Fibroblast of lung (primary cell): ENCODE measurements at regions not wholly inside any gene's neighbourhood (a gene's known extent, or its start where the extent isn't known, plus 50 kb on each side); places are given as distances from the start of the nearest gene placed in this dataset.

Source experiments
- DNase-seq, 2 donors: peaks; one replicate each; pipeline versions ENCODE4 v3.0.0 to v3.0.0-alpha.2; 2010; ENCODE audit warnings: low read depth in 2 of 2
- H2AFZ ChIP-seq: 2 replicates; pipeline ENCODE4 v1.5.1; 2012; ENCODE audit warnings: low read length, control low read depth, inconsistent platforms
- H3K27ac ChIP-seq: 2 replicates; pipeline ENCODE4 v1.5.1; 2011; ENCODE audit warnings: low read length, control low read depth; ENCODE audit not compliant: insufficient read depth
- H3K27me3 ChIP-seq: 2 replicates; pipeline ENCODE4 v1.5.1; 2011; ENCODE audit warnings: mild to moderate bottlenecking, low read length; ENCODE audit not compliant: control insufficient read depth, insufficient read depth
- H3K36me3 ChIP-seq: 2 replicates; pipeline ENCODE4 v1.5.1; 2011; ENCODE audit warnings: low read length; ENCODE audit not compliant: control insufficient read depth, insufficient read depth
- H3K4me1 ChIP-seq: 2 replicates; pipeline ENCODE4 v1.5.1; 2011; ENCODE audit warnings: low read length; ENCODE audit not compliant: control insufficient read depth, insufficient read depth; ENCODE audit errors: extremely low read depth
- H3K4me2 ChIP-seq: 2 replicates; pipeline ENCODE4 v1.5.1; 2011; ENCODE audit warnings: low read length, control low read depth; ENCODE audit not compliant: insufficient read depth; ENCODE audit errors: extremely low read depth
- H3K4me3 ChIP-seq, 4 experiments: fragments of 200-600 bp in 1 of 4; sonication (generic) in 1 of 4; replicated peaks in 1 of 4; 2 replicates each; pipeline ENCODE4 v1.5.1; 2011 to 2016; ENCODE audit warnings: low read length in 4 of 4, low read depth in 3 of 4, mild to moderate bottlenecking in 3 of 4, control low read depth in 2 of 4, inconsistent platforms in 1 of 4, mixed read lengths in 1 of 4; ENCODE audit not compliant: insufficient read depth in 1 of 4; ENCODE audit errors: control extremely low read depth in 1 of 4
- H3K79me2 ChIP-seq: 2 replicates; pipeline ENCODE4 v1.5.1; 2012; ENCODE audit warnings: mild to moderate bottlenecking, low read length, inconsistent platforms; ENCODE audit not compliant: control insufficient read depth, insufficient read depth
- H3K9ac ChIP-seq: 2 replicates; pipeline ENCODE4 v1.5.1; 2011; ENCODE audit warnings: mild to moderate bottlenecking, low read length, control low read depth; ENCODE audit not compliant: insufficient read depth
- H3K9me3 ChIP-seq: 2 replicates; pipeline ENCODE4 v1.5.1; 2012; ENCODE audit warnings: low read depth, low read length; ENCODE audit not compliant: control insufficient read depth, insufficient read depth
- H4K20me1 ChIP-seq: 2 replicates; pipeline ENCODE4 v1.5.1; 2011; ENCODE audit warnings: low read length; ENCODE audit not compliant: control insufficient read depth, insufficient read depth; ENCODE audit errors: extremely low read depth
- EZH2 ChIP-seq: IDR thresholded peaks from 2 replicates; pipeline ENCODE4 v1.5.1; 2012; ENCODE audit warnings: low read length, control low read depth, mild to moderate bottlenecking; ENCODE audit errors: missing control alignments
- TF ChIP-seq, protein P1 (sequence below), 2 donors: IDR thresholded peaks in 1 of 2; conservative IDR thresholded peaks in 1 of 2; 1 replicate in 1 of 2; 2 replicates in 1 of 2; pipeline ENCODE4 v1.5.1; 2011 to 2012; ENCODE audit warnings: low read length in 2 of 2, control low read depth in 1 of 2, inconsistent platforms in 1 of 2, low read depth in 1 of 2, mild to moderate bottlenecking in 1 of 2

DNA sequence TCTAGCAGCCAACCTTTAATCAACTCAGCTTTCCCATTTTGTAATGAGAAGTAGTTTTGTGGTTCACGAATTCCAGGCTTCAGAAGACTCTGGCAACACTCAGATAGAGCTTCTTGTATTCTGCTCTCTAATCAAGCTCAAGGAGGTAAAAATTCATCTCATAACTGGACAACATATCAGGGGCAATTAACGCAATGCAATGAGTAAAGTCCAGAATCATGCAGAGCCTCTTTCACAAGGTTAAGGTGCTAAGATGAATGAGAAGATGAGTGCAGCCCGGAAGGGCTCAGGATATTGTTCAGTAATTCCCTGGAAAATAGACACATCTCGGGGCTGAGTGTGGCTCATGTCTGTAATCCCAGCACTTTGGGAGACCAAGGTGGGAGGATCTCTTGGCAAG is 527.7 kb downstream of the SOX11 start:
- Histone ChIP-seq H3K4me3 (no peak overlapping the region), H4K20me1 (no peaks in the 10 kb centered on the region), H3K4me2 (no peak overlapping the region), H3K79me2 (no peaks in the 10 kb centered on the region), H3K36me3 (no peaks in the 10 kb centered on the region), H3K27ac (no peak overlapping the region), H2AFZ (no peak overlapping the region), H3K9me3 (no peaks in the 10 kb centered on the region), H3K4me1 (no peaks in the 10 kb centered on the region), H3K9ac (no peak overlapping the region), H3K27me3 (no peaks in the 10 kb centered on the region)
- DNase-seq, result no peak
- no peak for TF ChIP-seq EZH2
- TF ChIP-seq, protein P1, sequence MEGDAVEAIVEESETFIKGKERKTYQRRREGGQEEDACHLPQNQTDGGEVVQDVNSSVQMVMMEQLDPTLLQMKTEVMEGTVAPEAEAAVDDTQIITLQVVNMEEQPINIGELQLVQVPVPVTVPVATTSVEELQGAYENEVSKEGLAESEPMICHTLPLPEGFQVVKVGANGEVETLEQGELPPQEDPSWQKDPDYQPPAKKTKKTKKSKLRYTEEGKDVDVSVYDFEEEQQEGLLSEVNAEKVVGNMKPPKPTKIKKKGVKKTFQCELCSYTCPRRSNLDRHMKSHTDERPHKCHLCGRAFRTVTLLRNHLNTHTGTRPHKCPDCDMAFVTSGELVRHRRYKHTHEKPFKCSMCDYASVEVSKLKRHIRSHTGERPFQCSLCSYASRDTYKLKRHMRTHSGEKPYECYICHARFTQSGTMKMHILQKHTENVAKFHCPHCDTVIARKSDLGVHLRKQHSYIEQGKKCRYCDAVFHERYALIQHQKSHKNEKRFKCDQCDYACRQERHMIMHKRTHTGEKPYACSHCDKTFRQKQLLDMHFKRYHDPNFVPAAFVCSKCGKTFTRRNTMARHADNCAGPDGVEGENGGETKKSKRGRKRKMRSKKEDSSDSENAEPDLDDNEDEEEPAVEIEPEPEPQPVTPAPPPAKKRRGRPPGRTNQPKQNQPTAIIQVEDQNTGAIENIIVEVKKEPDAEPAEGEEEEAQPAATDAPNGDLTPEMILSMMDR (conservative IDR thresholded peaks at IDR 0.05 in 1 of 2, IDR thresholded peaks at IDR 0.05 in 1 of 2; ENCODE audit: low read depth in 1 of 2, low read length in 2 of 2), result no peak

- H3K4me3 ChIP-seq, result no peak overlapping the region
- no peak overlapping the region for H3K27ac ChIP-seq
- H3K9me3 ChIP-seq, result no peaks in the 10 kb centered on the region
- no peak for TF ChIP-seq EZH2
- TF ChIP-seq, protein P1 (conservative IDR thresholded peaks at IDR 0.05 in 1 of 2, IDR thresholded peaks at IDR 0.05 in 1 of 2; ENCODE audit: low read depth in 1 of 2, low read length in 2 of 2), result no peak
- H3K4me2 ChIP-seq, result no peak overlapping the region
- no peaks in the 10 kb centered on the region for H3K79me2 ChIP-seq
- no peaks in the 10 kb centered on the region for H4K20me1 ChIP-seq
- H3K27me3 ChIP-seq, result no peaks in the 10 kb centered on the region
- H2AFZ ChIP-seq, result no peak overlapping the region
- no peak overlapping the region for H3K9ac ChIP-seq
- no peak for DNase-seq
- H3K4me1 ChIP-seq, result no peaks in the 10 kb centered on the region
- no peaks in the 10 kb centered on the region for H3K36me3 ChIP-seq
Measured at GRCh38 chr2:6222296-6222695, 530.1 kb downstream of the SOX11 start.

GRCh38 chr2:6224267-6224666 is 532.1 kb downstream of the SOX11 start:
- H2AFZ ChIP-seq, result no peak overlapping the region
- no peak overlapping the region for H3K4me3 ChIP-seq
- no peak overlapping the region for H3K4me2 ChIP-seq
- DNase-seq, result no peak
- H3K79me2 ChIP-seq, result no peaks in the 10 kb centered on the region
- H3K36me3 ChIP-seq, result no peaks in the 10 kb centered on the region
- TF ChIP-seq, protein P1 (conservative IDR thresholded peaks at IDR 0.05 in 1 of 2, IDR thresholded peaks at IDR 0.05 in 1 of 2; ENCODE audit: low read depth in 1 of 2, low read length in 2 of 2), result no peak
- no peak for TF ChIP-seq EZH2
- H3K27ac ChIP-seq, result no peak overlapping the region
- no peaks in the 10 kb centered on the region for H3K27me3 ChIP-seq
- no peak overlapping the region for H3K9ac ChIP-seq
- no peaks in the 10 kb centered on the region for H4K20me1 ChIP-seq
- no peaks in the 10 kb centered on the region for H3K4me1 ChIP-seq
- no peaks in the 10 kb centered on the region for H3K9me3 ChIP-seq
